A549 (cell line): ENCODE measurements at regions not wholly inside any gene's neighbourhood (a gene's known extent, or its start where the extent isn't known, plus 50 kb on each side); places are given as distances from the start of the nearest gene placed in this dataset.

ENCODE experiments used
- EHMT2 ChIP-seq: fragments of 200-600 bp; sonication (generic); IDR thresholded peaks from 2 replicates; pipeline ENCODE4 v1.6.1; 2016; ENCODE audit warnings: antibody characterized with exemption, low read depth, mild to moderate bottlenecking, moderate library complexity
- JUN ChIP-seq, 2 experiments: fragments of >200 bp; sonication (Bioruptor Twin); formaldehyde crosslinking; IDR thresholded peaks; 2 replicates in 1 of 2; 3 replicates in 1 of 2; pipeline ENCODE4 v1.6.1; 2016 to 2017
- MAFK ChIP-seq: fragments of 450-650 bp; IDR thresholded peaks from 2 replicates; pipeline ENCODE4 v1.6.1; 2014; ENCODE audit not compliant: partially characterized antibody
- MAZ ChIP-seq: fragments of 150-350 bp; IDR thresholded peaks from 2 replicates; pipeline ENCODE4 v1.6.1; 2014; ENCODE audit warnings: antibody characterized with exemption, low read depth, low read length, borderline replicate concordance
- NFE2L2 ChIP-seq: fragments of 150-350 bp; conservative IDR thresholded peaks from 2 replicates; pipeline ENCODE4 v1.6.1; 2014; ENCODE audit warnings: low read length
- POLR2A ChIP-seq: IDR thresholded peaks from 2 replicates; pipeline ENCODE4 v1.6.1; 2012; ENCODE audit warnings: mild to moderate bottlenecking, low read length
- RARB ChIP-seq: fragments of 250-450 bp; sonication (Bioruptor Pico); IDR thresholded peaks from 2 replicates; pipeline ENCODE4 v1.8.0; 2021; ENCODE audit warnings: mild to moderate bottlenecking, moderate library complexity
- RCOR1 ChIP-seq: fragments of 150-350 bp; IDR thresholded peaks from 2 replicates; pipeline ENCODE4 v1.6.1; 2014; ENCODE audit warnings: antibody characterized with exemption, low read length, low read depth
- RFX5 ChIP-seq: fragments of 450-650 bp; IDR thresholded peaks from 2 replicates; pipeline ENCODE4 v1.7.1; 2014; ENCODE audit warnings: antibody characterized with exemption, mild to moderate bottlenecking, moderate library complexity
- TF ChIP-seq, protein P1 (sequence below): fragments of >200 bp; sonication (Bioruptor Twin); formaldehyde crosslinking; IDR thresholded peaks from 3 replicates; pipeline ENCODE4 v1.5.1; 2016

- no peak for TF ChIP-seq POLR2A
- no peak for TF ChIP-seq RCOR1
- no peak for TF ChIP-seq MAZ
- TF ChIP-seq EHMT2: no peak
- TF ChIP-seq, protein P1, sequence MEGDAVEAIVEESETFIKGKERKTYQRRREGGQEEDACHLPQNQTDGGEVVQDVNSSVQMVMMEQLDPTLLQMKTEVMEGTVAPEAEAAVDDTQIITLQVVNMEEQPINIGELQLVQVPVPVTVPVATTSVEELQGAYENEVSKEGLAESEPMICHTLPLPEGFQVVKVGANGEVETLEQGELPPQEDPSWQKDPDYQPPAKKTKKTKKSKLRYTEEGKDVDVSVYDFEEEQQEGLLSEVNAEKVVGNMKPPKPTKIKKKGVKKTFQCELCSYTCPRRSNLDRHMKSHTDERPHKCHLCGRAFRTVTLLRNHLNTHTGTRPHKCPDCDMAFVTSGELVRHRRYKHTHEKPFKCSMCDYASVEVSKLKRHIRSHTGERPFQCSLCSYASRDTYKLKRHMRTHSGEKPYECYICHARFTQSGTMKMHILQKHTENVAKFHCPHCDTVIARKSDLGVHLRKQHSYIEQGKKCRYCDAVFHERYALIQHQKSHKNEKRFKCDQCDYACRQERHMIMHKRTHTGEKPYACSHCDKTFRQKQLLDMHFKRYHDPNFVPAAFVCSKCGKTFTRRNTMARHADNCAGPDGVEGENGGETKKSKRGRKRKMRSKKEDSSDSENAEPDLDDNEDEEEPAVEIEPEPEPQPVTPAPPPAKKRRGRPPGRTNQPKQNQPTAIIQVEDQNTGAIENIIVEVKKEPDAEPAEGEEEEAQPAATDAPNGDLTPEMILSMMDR: no peak
- no peak for TF ChIP-seq NFE2L2
- no peak for TF ChIP-seq RARB (CRISPR knock-in tag)
- no peak for TF ChIP-seq JUN (IDR thresholded peaks at IDR 0.05)
- no peak for TF ChIP-seq RFX5
- no peak for TF ChIP-seq MAFK
These were observed 138.5 kb upstream of the ERCC6L2 start for GRCh38 chr9:95736891-95737522.
